IMR-90 (cell line): ENCODE measurements at regions not wholly inside any gene's neighbourhood (a gene's known extent, or its start where the extent isn't known, plus 50 kb on each side); places are given as distances from the start of the nearest gene placed in this dataset.

Source experiments
- ATAC-seq: fragments of 200-7000 bp; cut with Tn5 transposase; 2 replicates; pipeline ENCODE4 v1.9.1; 2020; ENCODE audit warnings: low read depth, mild to moderate bottlenecking, moderate library complexity
- BruUV-seq: library from RNA; stranded (reverse); fragments of 400-500 nt; replicated peaks from 2 replicates; lab custom pipeline; 2021; lab: Mats Ljungman, UMichigan
- CTCF ChIA-PET: fragments of 300-600 bp; formaldehyde crosslinking; extraction: SDS; loops from one replicate; lab custom pipeline; 2021; ENCODE audit warnings: antibody characterized with exemption; lab: Yijun Ruan, JAX
- POLR2A ChIA-PET: fragments of 300-600 bp; sonication (Branson Sonifier 250); formaldehyde crosslinking; loops from one replicate; lab custom pipeline; 2022; ENCODE audit warnings: antibody characterized with exemption; ENCODE audit not compliant: unreplicated experiment; lab: Charles Lee
- DNase-seq: peaks from one replicate; pipeline ENCODE4 v3.0.0; 2013
- H2AFZ ChIP-seq: replicated peaks from 2 replicates; pipeline ENCODE3; 2013; ENCODE audit warnings: low read length, mild to moderate bottlenecking; ENCODE audit not compliant: poor library complexity
- H2AK5ac ChIP-seq: 2 replicates; pipeline ENCODE4 v1.6.1; 2013; ENCODE audit warnings: low read depth, low read length, inconsistent platforms
- H2AK9ac ChIP-seq: replicated peaks from 2 replicates; pipeline ENCODE3; 2013; ENCODE audit warnings: mild to moderate bottlenecking, low read depth, low read length, moderate library complexity; ENCODE audit not compliant: poor library complexity
- H2BK120ac ChIP-seq: 2 replicates; pipeline ENCODE4 v1.6.1; 2013; ENCODE audit warnings: low read depth, low read length, inconsistent platforms
- H2BK15ac ChIP-seq: 3 replicates; pipeline ENCODE4 v1.6.1; 2013; ENCODE audit warnings: low read depth, low read length, inconsistent platforms
- H2BK20ac ChIP-seq: 2 replicates; pipeline ENCODE4 v1.6.1; 2013; ENCODE audit warnings: low read depth, mild to moderate bottlenecking, inconsistent platforms, low read length, moderate library complexity
- H2BK5ac ChIP-seq: 2 replicates; pipeline ENCODE4 v1.6.1; 2013; ENCODE audit warnings: mild to moderate bottlenecking, low read depth, low read length, inconsistent platforms; ENCODE audit not compliant: poor library complexity, severe bottlenecking
- H3K14ac ChIP-seq: replicated peaks from 2 replicates; pipeline ENCODE4 v1.6.1; 2013; ENCODE audit warnings: low read depth, low read length, inconsistent platforms
- H3K18ac ChIP-seq: 2 replicates; pipeline ENCODE4 v1.6.1; 2013; ENCODE audit warnings: low read depth, low read length, control low read depth
- H3K23ac ChIP-seq: 2 replicates; pipeline ENCODE4 v1.6.1; 2013; ENCODE audit warnings: low read depth, low read length, inconsistent platforms
- H3K27ac ChIP-seq: 2 replicates; pipeline ENCODE4 v1.5.1; 2013; ENCODE audit warnings: mild to moderate bottlenecking, control low read depth, low read length; ENCODE audit not compliant: insufficient read depth
- H3K27me3 ChIP-seq: 2 replicates; pipeline ENCODE4 v1.6.1; 2013; ENCODE audit warnings: low read length; ENCODE audit not compliant: control insufficient read depth, insufficient read depth
- H3K36me3 ChIP-seq: 2 replicates; pipeline ENCODE4 v1.6.1; 2013; ENCODE audit warnings: low read length, mixed read lengths; ENCODE audit not compliant: control insufficient read depth, insufficient read depth
- H3K4ac ChIP-seq: 2 replicates; pipeline ENCODE4 v1.6.1; 2013; ENCODE audit warnings: low read depth, low read length, inconsistent platforms
- H3K4me1 ChIP-seq: 2 replicates; pipeline ENCODE4 v1.6.1; 2013; ENCODE audit warnings: low read length, mixed read lengths; ENCODE audit not compliant: control insufficient read depth, insufficient read depth
- H3K4me2 ChIP-seq: 2 replicates; pipeline ENCODE4 v1.6.1; 2013; ENCODE audit warnings: low read depth, mild to moderate bottlenecking, control low read depth, low read length, moderate library complexity
- H3K4me3 ChIP-seq: 2 replicates; pipeline ENCODE4 v1.5.1; 2013; ENCODE audit warnings: low read depth, mild to moderate bottlenecking, control low read depth, low read length, moderate library complexity; ENCODE audit not compliant: insufficient read depth
- H3K56ac ChIP-seq: 2 replicates; pipeline ENCODE4 v1.6.1; 2013; ENCODE audit warnings: low read length, inconsistent platforms; ENCODE audit not compliant: insufficient read depth; ENCODE audit errors: extremely low read depth
- H3K79me1 ChIP-seq, 2 experiments: 2 replicates each; pipeline ENCODE4 v1.6.1; 2013; ENCODE audit warnings: low read length in 2 of 2, inconsistent platforms in 1 of 2, low read depth in 1 of 2
- H3K9ac ChIP-seq: 2 replicates; pipeline ENCODE4 v1.6.1; 2013; ENCODE audit warnings: low read depth, low read length, control low read depth
- H3K9me1 ChIP-seq: 2 replicates; pipeline ENCODE4 v1.6.1; 2013; ENCODE audit warnings: low read length, inconsistent platforms; ENCODE audit not compliant: insufficient read depth
- H3K9me3 ChIP-seq: 2 replicates; pipeline ENCODE4 v1.6.1; 2013; ENCODE audit warnings: low read length; ENCODE audit not compliant: control insufficient read depth, insufficient read depth
- H4K20me1 ChIP-seq: 2 replicates; pipeline ENCODE4 v1.6.1; 2013; ENCODE audit warnings: low read length, inconsistent platforms; ENCODE audit not compliant: insufficient read depth
- H4K5ac ChIP-seq: 2 replicates; pipeline ENCODE4 v1.6.1; 2013; ENCODE audit warnings: mild to moderate bottlenecking, low read depth, low read length, control low read depth
- H4K8ac ChIP-seq, 2 experiments: 2 replicates each; pipeline ENCODE4 v1.6.1; 2013; ENCODE audit warnings: low read depth in 2 of 2, low read length in 2 of 2, control low read depth in 1 of 2, inconsistent platforms in 1 of 2
- H4K91ac ChIP-seq: 2 replicates; pipeline ENCODE4 v1.6.1; 2013; ENCODE audit warnings: low read depth, low read length, inconsistent platforms; ENCODE audit not compliant: insufficient read depth
- BHLHE40 ChIP-seq: fragments of 150-350 bp; IDR thresholded peaks from 2 replicates; pipeline ENCODE4 v1.6.1; 2016; ENCODE audit warnings: mild to moderate bottlenecking, low read depth, low read length
- CEBPB ChIP-seq: IDR thresholded peaks from 2 replicates; pipeline ENCODE4 v1.6.1; 2012; ENCODE audit warnings: low read depth, low read length, improper control_type of control experiment
- CHD1 ChIP-seq: IDR thresholded peaks from 2 replicates; pipeline ENCODE4 v1.6.1; 2012; ENCODE audit warnings: low read depth, low read length, improper control_type of control experiment
- CTCF ChIP-seq: conservative IDR thresholded peaks from 2 replicates; pipeline ENCODE4 v1.5.1; 2012; ENCODE audit warnings: mild to moderate bottlenecking, low read depth, low read length, improper control_type of control experiment
- ELK1 ChIP-seq: fragments of 150-350 bp; IDR thresholded peaks from 2 replicates; pipeline ENCODE4 v1.6.1; 2016; ENCODE audit warnings: low read depth, mild to moderate bottlenecking, low read length, moderate library complexity, borderline replicate concordance
- FOS ChIP-seq: fragments of 150-350 bp; IDR thresholded peaks from 2 replicates; pipeline ENCODE4 v1.6.1; 2016; ENCODE audit warnings: low read depth, low read length
- MAFK ChIP-seq: IDR thresholded peaks from 2 replicates; pipeline ENCODE4 v1.6.1; 2012; ENCODE audit warnings: low read depth, low read length, improper control_type of control experiment
- MAZ ChIP-seq: IDR thresholded peaks from 2 replicates; pipeline ENCODE4 v1.6.1; 2012; ENCODE audit warnings: low read depth, mild to moderate bottlenecking, low read length, improper control_type of control experiment, moderate library complexity, borderline replicate concordance
- MXI1 ChIP-seq: IDR thresholded peaks from 2 replicates; pipeline ENCODE4 v1.6.1; 2012; ENCODE audit warnings: low read depth, mild to moderate bottlenecking, low read length, moderate library complexity, borderline replicate concordance
- NFE2L2 ChIP-seq: fragments of 150-350 bp; IDR thresholded peaks from 2 replicates; pipeline ENCODE4 v1.6.1; 2016; ENCODE audit warnings: low read depth, mild to moderate bottlenecking, low read length
- POLR2A ChIP-seq: IDR thresholded peaks from 2 replicates; pipeline ENCODE4 v1.6.1; 2012; ENCODE audit warnings: mild to moderate bottlenecking, low read depth, low read length
- RAD21 ChIP-seq: IDR thresholded peaks from 2 replicates; pipeline ENCODE4 v1.6.1; 2012; ENCODE audit warnings: low read length, improper control_type of control experiment
- RCOR1 ChIP-seq: IDR thresholded peaks from 2 replicates; pipeline ENCODE4 v1.6.1; 2012; ENCODE audit warnings: mild to moderate bottlenecking, low read length, improper control_type of control experiment; ENCODE audit not compliant: insufficient replicate concordance
- RFX5 ChIP-seq: IDR thresholded peaks from 2 replicates; pipeline ENCODE4 v1.8.0; 2012; ENCODE audit warnings: low read depth, mild to moderate bottlenecking, low read length, moderate library complexity
- SMC3 ChIP-seq: fragments of 150-350 bp; IDR thresholded peaks from 2 replicates; pipeline ENCODE4 v1.6.1; 2016; ENCODE audit warnings: low read depth, mild to moderate bottlenecking, antibody characterized with exemption, low read length, moderate library complexity
- USF2 ChIP-seq: fragments of 150-350 bp; IDR thresholded peaks from 2 replicates; pipeline ENCODE4 v1.6.1; 2017; ENCODE audit warnings: mild to moderate bottlenecking, antibody characterized with exemption, low read length, low read depth
- WGBS, 2 experiments: methylation state at CpG; one replicate each; pipeline versions ENCODE4 v1.1.5 to v1.1.7; 2013; ENCODE audit warnings: missing lambda C conversion rate in 2 of 2; ENCODE audit not compliant: insufficient read length in 1 of 2; ENCODE audit errors: extremely low coverage in 2 of 2; 5-methylcytosine and 5-hydroxymethylcytosine counted together
- dilution Hi-C: fragments of 300-500 bp; cut with HindIII; formaldehyde crosslinking; loops from one replicate; pipeline ENCODE4 v1.14.3; 2018; ENCODE audit warnings: low sequenced_read_pairs; ENCODE audit not compliant: unreplicated experiment
- in situ Hi-C: fragments of 300-500 bp; cut with MboI; formaldehyde crosslinking; loops from 3 replicates; pipeline ENCODE4 v1.14.3; 2019; ENCODE audit warnings: low sequenced_read_pairs, inconsistent platforms, mixed read lengths
- intact Hi-C: fragments of 100-400 bp; cut with micrococcal nuclease; formaldehyde crosslinking; loops from 2 replicates; pipeline ENCODE4 v1.10.0; 2022

- Histone ChIP-seq H2AFZ (no peak overlapping the region), H3K27ac (no peak overlapping the region), H2BK5ac (no peak overlapping the region), H2AK9ac (no peak overlapping the region), H4K91ac (no peak overlapping the region), H3K4ac (no peak overlapping the region), H2BK20ac (no peak overlapping the region), H4K20me1 (no peaks in the 10 kb centered on the region), H3K4me1 (no peaks in the 10 kb centered on the region), H2BK15ac (no peak overlapping the region), H2BK120ac (no peak overlapping the region), H4K8ac (no peak overlapping the region), H3K79me1 (no peaks in the 10 kb centered on the region), H3K36me3 (no peaks in the 10 kb centered on the region), H3K56ac (no peak overlapping the region), H3K4me2 (no peak overlapping the region), H4K5ac (no peak overlapping the region), H3K27me3 (no peaks in the 10 kb centered on the region), H2AK5ac (no peak overlapping the region), H3K23ac (no peak overlapping the region), H3K14ac (no peak overlapping the region), H3K4me3 (no peak overlapping the region), H3K9me3 (0 out of 2 replicates have a peak, but pooled peaks cover 2% of the 10 kb centered on the region), H3K18ac (no peak overlapping the region), H3K9me1 (no peaks in the 10 kb centered on the region), H3K9ac (no peak overlapping the region)
- peak; percentile 3 for DNase-seq
- dilution Hi-C loops: no loop called here
- in situ Hi-C loops: no loop called here
- BruUV-seq: no TSS peak
- ATAC-seq: no peak
- TF ChIP-seq BHLHE40: no peak
- TF ChIP-seq MAFK: no peak
- no peak for TF ChIP-seq NFE2L2
- no peak for TF ChIP-seq USF2
- TF ChIP-seq FOS: no peak
- no peak for TF ChIP-seq MXI1
- no peak for TF ChIP-seq ELK1
- TF ChIP-seq CEBPB: no peak
- no peak for TF ChIP-seq RCOR1
- TF ChIP-seq CHD1: no peak
- TF ChIP-seq RAD21: no peak
- no peak for TF ChIP-seq CTCF
- TF ChIP-seq MAZ: no peak
- TF ChIP-seq POLR2A: no peak
- TF ChIP-seq SMC3: no peak
- TF ChIP-seq RFX5: no peak
- no CpG with 5 or more reads among the region's 1 CpG for WGBS, 2 experiments
- POLR2A ChIA-PET: no interaction called here
- CTCF ChIA-PET: no interaction called here
- intact Hi-C loops: no loop called here
Measured at GRCh38 chr5:161086461-161086860, 234.4 kb upstream of the ATP10B start.
